ENCODE measurements at regions not wholly inside any gene's neighbourhood (a gene's known extent, or its start where the extent isn't known, plus 50 kb on each side); places are given as distances from the start of the nearest gene placed in this dataset.

DNA sequence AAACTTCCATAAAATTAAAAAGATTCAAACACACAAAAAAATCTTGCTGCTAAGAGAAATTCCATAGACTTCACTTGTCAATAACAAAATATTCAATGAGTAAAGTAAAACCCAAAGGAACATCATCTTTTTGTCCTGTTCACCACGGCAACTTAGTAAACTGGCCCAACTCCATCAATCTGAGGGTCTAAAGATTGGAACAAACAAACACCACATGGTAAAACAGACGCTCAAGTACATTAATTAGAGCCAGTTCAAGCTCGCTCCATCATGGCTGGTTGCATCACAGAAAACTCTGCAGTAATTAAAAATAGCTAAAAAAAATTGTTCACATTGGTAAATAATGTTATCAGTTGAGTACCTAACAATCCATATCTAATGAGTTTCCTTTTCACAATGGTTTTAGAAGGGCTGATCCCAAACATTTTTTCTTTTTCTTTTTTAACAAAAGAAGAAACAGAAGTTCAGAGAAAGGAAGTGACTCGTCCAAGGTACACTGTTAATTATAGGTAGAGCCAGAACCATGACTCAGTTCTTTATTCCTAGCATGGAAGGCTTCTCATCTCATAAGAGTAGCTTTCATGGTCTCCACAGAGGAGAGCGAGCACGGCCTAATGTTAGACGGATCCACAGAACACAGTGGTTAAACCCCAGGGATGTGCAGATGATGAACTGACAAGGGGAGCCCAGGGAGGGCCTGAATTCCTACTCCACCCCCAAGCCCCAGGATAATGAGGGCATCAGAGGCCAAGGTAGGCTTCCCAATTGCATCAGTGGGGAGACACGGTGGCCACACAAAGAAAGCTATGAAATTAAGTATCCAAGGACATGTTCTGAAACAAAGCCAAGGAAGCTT, 79.2 kb upstream of the ARHGEF3 start:
- H3K9ac ChIP-seq (ENCODE audit: low read depth in 2 of 2, low read length in 2 of 2) = no peak overlapping the region
- no peak for DNase-seq
- H3K4me1 ChIP-seq = no peaks in the 10 kb centered on the region
- no peaks in the 10 kb centered on the region for H3K36me3 ChIP-seq
- H3K27ac ChIP-seq = no peak overlapping the region
- no peaks in the 10 kb centered on the region for H3K27me3 ChIP-seq
- intact Hi-C loops (cut with DNase I) = no loop called here
- H3K9me3 ChIP-seq = no peaks in the 10 kb centered on the region
- no peak overlapping the region for H3K4me3 ChIP-seq
- TF ChIP-seq, protein P1, sequence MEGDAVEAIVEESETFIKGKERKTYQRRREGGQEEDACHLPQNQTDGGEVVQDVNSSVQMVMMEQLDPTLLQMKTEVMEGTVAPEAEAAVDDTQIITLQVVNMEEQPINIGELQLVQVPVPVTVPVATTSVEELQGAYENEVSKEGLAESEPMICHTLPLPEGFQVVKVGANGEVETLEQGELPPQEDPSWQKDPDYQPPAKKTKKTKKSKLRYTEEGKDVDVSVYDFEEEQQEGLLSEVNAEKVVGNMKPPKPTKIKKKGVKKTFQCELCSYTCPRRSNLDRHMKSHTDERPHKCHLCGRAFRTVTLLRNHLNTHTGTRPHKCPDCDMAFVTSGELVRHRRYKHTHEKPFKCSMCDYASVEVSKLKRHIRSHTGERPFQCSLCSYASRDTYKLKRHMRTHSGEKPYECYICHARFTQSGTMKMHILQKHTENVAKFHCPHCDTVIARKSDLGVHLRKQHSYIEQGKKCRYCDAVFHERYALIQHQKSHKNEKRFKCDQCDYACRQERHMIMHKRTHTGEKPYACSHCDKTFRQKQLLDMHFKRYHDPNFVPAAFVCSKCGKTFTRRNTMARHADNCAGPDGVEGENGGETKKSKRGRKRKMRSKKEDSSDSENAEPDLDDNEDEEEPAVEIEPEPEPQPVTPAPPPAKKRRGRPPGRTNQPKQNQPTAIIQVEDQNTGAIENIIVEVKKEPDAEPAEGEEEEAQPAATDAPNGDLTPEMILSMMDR (IDR thresholded peaks at IDR 0.05) = no peak

- Histone ChIP-seq H3K4me1 (no peaks in the 10 kb centered on the region), H3K27me3 (no peaks in the 10 kb centered on the region), H3K27ac (no peak overlapping the region), H3K9ac (ENCODE audit: low read depth in 2 of 2, low read length in 2 of 2) (no peak overlapping the region), H3K36me3 (no peaks in the 10 kb centered on the region), H3K4me3 (no peak overlapping the region), H3K9me3 (no peaks in the 10 kb centered on the region)
- TF ChIP-seq, protein P1 (IDR thresholded peaks at IDR 0.05) = no peak
- intact Hi-C loops (cut with DNase I) = no loop called here
- DNase-seq = no peak
Measured at GRCh38 chr3:56879436-56880215, 77.9 kb upstream of the ARHGEF3 start.

GRCh38 chr3:56878074-56878473, 76.3 kb upstream of the ARHGEF3 start:
- H3K9ac ChIP-seq (ENCODE audit: low read depth in 2 of 2, low read length in 2 of 2) = no peak overlapping the region
- intact Hi-C loops (cut with DNase I) = no loop called here
- no peak overlapping the region for H3K27ac ChIP-seq
- no peaks in the 10 kb centered on the region for H3K9me3 ChIP-seq
- no peak overlapping the region for H3K4me3 ChIP-seq
- H3K4me1 ChIP-seq = no peaks in the 10 kb centered on the region
- TF ChIP-seq, protein P1 (IDR thresholded peaks at IDR 0.05) = no peak
- DNase-seq = no peak
- H3K27me3 ChIP-seq = no peaks in the 10 kb centered on the region
- no peaks in the 10 kb centered on the region for H3K36me3 ChIP-seq

DNA sequence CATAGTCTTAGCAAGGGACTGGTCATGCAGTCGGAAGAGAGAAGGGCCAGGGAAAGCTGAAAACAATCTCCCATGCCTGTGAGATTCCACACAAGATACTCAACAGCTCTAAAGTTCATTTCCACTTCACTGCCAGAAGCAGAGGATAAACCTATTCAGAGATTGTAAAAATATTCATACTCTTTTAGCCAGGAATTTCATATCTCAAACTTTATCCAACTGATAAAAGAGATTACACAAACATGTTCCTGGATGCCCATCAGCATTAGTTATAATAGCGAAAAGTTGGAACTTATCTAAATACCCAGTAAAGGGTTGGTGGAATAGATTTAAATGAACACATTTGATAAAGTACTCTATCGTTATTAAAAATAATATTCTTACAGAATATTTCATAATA, 75.2 kb upstream of the ARHGEF3 start:
- Histone ChIP-seq H3K27ac (no peak overlapping the region), H3K27me3 (no peaks in the 10 kb centered on the region), H3K9me3 (no peaks in the 10 kb centered on the region), H3K36me3 (no peaks in the 10 kb centered on the region), H3K4me1 (no peaks in the 10 kb centered on the region), H3K9ac (ENCODE audit: low read depth in 2 of 2, low read length in 2 of 2) (no peak overlapping the region), H3K4me3 (no peak overlapping the region)
- DNase-seq = no peak
- TF ChIP-seq, protein P1 (IDR thresholded peaks at IDR 0.05) = no peak
- intact Hi-C loops (cut with DNase I) = no loop called here

DNA sequence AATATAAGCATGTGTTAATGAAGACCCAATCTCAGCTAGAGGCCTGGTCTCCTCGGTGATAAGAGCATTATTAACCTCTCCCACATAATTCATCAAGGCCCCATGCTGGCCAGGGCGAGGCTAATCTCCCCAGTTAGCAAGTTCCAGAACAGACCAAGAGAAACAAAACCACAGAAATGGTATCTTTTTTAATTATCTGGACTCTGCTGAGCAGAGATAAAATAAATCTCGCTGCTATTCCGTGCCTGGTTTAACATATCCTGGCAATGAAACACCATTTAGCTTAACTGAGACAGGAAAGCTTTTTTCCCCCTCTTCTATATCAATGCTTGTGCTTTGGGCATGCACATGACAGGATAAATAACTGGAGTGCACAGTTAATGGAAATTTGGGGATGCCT, 72.5 kb upstream of the ARHGEF3 start:
- Histone ChIP-seq H3K9ac (ENCODE audit: low read depth in 2 of 2, low read length in 2 of 2) (no peak overlapping the region), H3K4me3 (no peak overlapping the region), H3K27me3 (no peaks in the 10 kb centered on the region), H3K27ac (no peak overlapping the region), H3K36me3 (no peaks in the 10 kb centered on the region), H3K9me3 (no peaks in the 10 kb centered on the region), H3K4me1 (no peaks in the 10 kb centered on the region)
- no peak for DNase-seq
- TF ChIP-seq, protein P1 (IDR thresholded peaks at IDR 0.05) = no peak
- intact Hi-C loops (cut with DNase I) = no loop called here

Measured in colonic mucosa (tissue), 4 donors.